ENCODE measurements at regions not wholly inside any gene's neighbourhood (a gene's known extent, or its start where the extent isn't known, plus 50 kb on each side); places are given as distances from the start of the nearest gene placed in this dataset.

- Histone ChIP-seq H3K79me2 (ENCODE audit: control insufficient read depth, insufficient read depth, low read length) (no peaks in the 10 kb centered on the region), H4K20me1 (ENCODE audit: control insufficient read depth, extremely low read depth, insufficient read depth, low read length) (no peaks in the 10 kb centered on the region), H3K4me1 (ENCODE audit: control insufficient read depth, extremely low read depth, insufficient read depth, low read length) (no peaks in the 10 kb centered on the region), H2AFZ (ENCODE audit: low read length) (no peak overlapping the region), H3K4me2 (ENCODE audit: extremely low read depth, insufficient read depth, low read length) (no peak overlapping the region), H3K36me3 (ENCODE audit: control insufficient read depth, insufficient read depth, low read length) (no peaks in the 10 kb centered on the region), H3K4me3 (replicated peaks in 1 of 4; ENCODE audit: control extremely low read depth in 1 of 4, insufficient read depth in 1 of 4, low read depth in 3 of 4, low read length in 4 of 4) (no peak overlapping the region), H3K9me3 (ENCODE audit: control insufficient read depth, insufficient read depth, low read depth, low read length) (no peaks in the 10 kb centered on the region), H3K27ac (ENCODE audit: insufficient read depth, low read length) (no peak overlapping the region), H3K9ac (ENCODE audit: insufficient read depth, low read length) (no peak overlapping the region), H3K27me3 (ENCODE audit: control insufficient read depth, insufficient read depth, low read length) (no peaks in the 10 kb centered on the region)
- TF ChIP-seq EZH2 (IDR thresholded peaks at IDR 0.05; ENCODE audit: low read length, missing control alignments), result no peak
- TF ChIP-seq CTCF (conservative IDR thresholded peaks at IDR 0.05 in 1 of 2, IDR thresholded peaks at IDR 0.05 in 1 of 2; ENCODE audit: low read depth in 1 of 2, low read length in 2 of 2), result no peak
- DNase-seq (ENCODE audit: low read depth in 2 of 2), result no peak
Measured at GRCh38 chr4:17288151-17288550, 223.7 kb downstream of the QDPR start.

GRCh38 chr4:17286752-17287460 lies 225.0 kb downstream of the QDPR start:
- no peaks in the 10 kb centered on the region for H3K9me3 ChIP-seq (ENCODE audit: control insufficient read depth, insufficient read depth, low read depth, low read length)
- no peak overlapping the region for H3K4me3 ChIP-seq (replicated peaks in 1 of 4; ENCODE audit: control extremely low read depth in 1 of 4, insufficient read depth in 1 of 4, low read depth in 3 of 4, low read length in 4 of 4)
- H3K36me3 ChIP-seq (ENCODE audit: control insufficient read depth, insufficient read depth, low read length), result no peaks in the 10 kb centered on the region
- TF ChIP-seq CTCF (conservative IDR thresholded peaks at IDR 0.05 in 1 of 2, IDR thresholded peaks at IDR 0.05 in 1 of 2; ENCODE audit: low read depth in 1 of 2, low read length in 2 of 2) (no peak), EZH2 (IDR thresholded peaks at IDR 0.05; ENCODE audit: low read length, missing control alignments) (no peak)
- H3K79me2 ChIP-seq (ENCODE audit: control insufficient read depth, insufficient read depth, low read length), result no peaks in the 10 kb centered on the region
- no peak overlapping the region for H3K4me2 ChIP-seq (ENCODE audit: extremely low read depth, insufficient read depth, low read length)
- no peak overlapping the region for H3K27ac ChIP-seq (ENCODE audit: insufficient read depth, low read length)
- H3K4me1 ChIP-seq (ENCODE audit: control insufficient read depth, extremely low read depth, insufficient read depth, low read length), result no peaks in the 10 kb centered on the region
- H4K20me1 ChIP-seq (ENCODE audit: control insufficient read depth, extremely low read depth, insufficient read depth, low read length), result no peaks in the 10 kb centered on the region
- H3K9ac ChIP-seq (ENCODE audit: insufficient read depth, low read length), result no peak overlapping the region
- H2AFZ ChIP-seq (ENCODE audit: low read length), result no peak overlapping the region
- H3K27me3 ChIP-seq (ENCODE audit: control insufficient read depth, insufficient read depth, low read length), result no peaks in the 10 kb centered on the region
- no peak for DNase-seq (ENCODE audit: low read depth in 2 of 2)

GRCh38 chr4:17285747-17286146 lies 226.1 kb downstream of the QDPR start:
- no peak for DNase-seq (ENCODE audit: low read depth in 2 of 2)
- Histone ChIP-seq H3K79me2 (ENCODE audit: control insufficient read depth, insufficient read depth, low read length) (no peaks in the 10 kb centered on the region), H3K4me2 (ENCODE audit: extremely low read depth, insufficient read depth, low read length) (no peak overlapping the region), H3K27ac (ENCODE audit: insufficient read depth, low read length) (no peak overlapping the region), H4K20me1 (ENCODE audit: control insufficient read depth, extremely low read depth, insufficient read depth, low read length) (no peaks in the 10 kb centered on the region), H3K9ac (ENCODE audit: insufficient read depth, low read length) (no peak overlapping the region), H3K4me3 (replicated peaks in 1 of 4; ENCODE audit: control extremely low read depth in 1 of 4, insufficient read depth in 1 of 4, low read depth in 3 of 4, low read length in 4 of 4) (no peak overlapping the region), H2AFZ (ENCODE audit: low read length) (no peak overlapping the region), H3K27me3 (ENCODE audit: control insufficient read depth, insufficient read depth, low read length) (no peaks in the 10 kb centered on the region), H3K9me3 (ENCODE audit: control insufficient read depth, insufficient read depth, low read depth, low read length) (no peaks in the 10 kb centered on the region), H3K36me3 (ENCODE audit: control insufficient read depth, insufficient read depth, low read length) (no peaks in the 10 kb centered on the region), H3K4me1 (ENCODE audit: control insufficient read depth, extremely low read depth, insufficient read depth, low read length) (no peaks in the 10 kb centered on the region)
- no peak for TF ChIP-seq CTCF (conservative IDR thresholded peaks at IDR 0.05 in 1 of 2, IDR thresholded peaks at IDR 0.05 in 1 of 2; ENCODE audit: low read depth in 1 of 2, low read length in 2 of 2)
- TF ChIP-seq EZH2 (IDR thresholded peaks at IDR 0.05; ENCODE audit: low read length, missing control alignments), result no peak
